ENCODE measurements at regions not wholly inside any gene's neighbourhood (a gene's known extent, or its start where the extent isn't known, plus 50 kb on each side); places are given as distances from the start of the nearest gene placed in this dataset.

- in situ Hi-C loops (cut with MboI; ENCODE audit: low pct_unique_long_range_greater_than_20kb, low sequenced_read_pairs, unreplicated experiment): no loop called here
Measured at GRCh38 chr3:26259176-26259575, 363.4 kb upstream of the LRRC3B start.

GRCh38 chr3:26260139-26260538 is 362.4 kb upstream of the LRRC3B start:
- in situ Hi-C loops (cut with MboI; ENCODE audit: low pct_unique_long_range_greater_than_20kb, low sequenced_read_pairs, unreplicated experiment): no loop called here
- no peak for DNase-seq (ENCODE audit: low spot score)
- TF ChIP-seq CTCF (IDR thresholded peaks at IDR 0.05; ENCODE audit: extremely low read depth, insufficient read depth, missing control alignments): no peak

More at GRCh38 chr3:26259176-26259575, 363.4 kb upstream of the LRRC3B start:
- no peak for DNase-seq (ENCODE audit: low spot score)
- TF ChIP-seq CTCF (IDR thresholded peaks at IDR 0.05; ENCODE audit: extremely low read depth, insufficient read depth, missing control alignments): no peak

- in situ Hi-C loops (cut with MboI; ENCODE audit: low pct_unique_long_range_greater_than_20kb, low sequenced_read_pairs, unreplicated experiment): no loop called here
- DNase-seq (ENCODE audit: low spot score): no peak
- TF ChIP-seq CTCF (IDR thresholded peaks at IDR 0.05; ENCODE audit: extremely low read depth, insufficient read depth, missing control alignments): no peak
Measured at GRCh38 chr3:26264708-26265107, 357.9 kb upstream of the LRRC3B start.

- in situ Hi-C loops (cut with MboI; ENCODE audit: low pct_unique_long_range_greater_than_20kb, low sequenced_read_pairs, unreplicated experiment): no loop called here
- TF ChIP-seq CTCF (IDR thresholded peaks at IDR 0.05; ENCODE audit: extremely low read depth, insufficient read depth, missing control alignments): no peak
- DNase-seq (ENCODE audit: low spot score): no peak
Measured at GRCh38 chr3:26271848-26272247, 350.7 kb upstream of the LRRC3B start.

- no peak for TF ChIP-seq CTCF (IDR thresholded peaks at IDR 0.05; ENCODE audit: extremely low read depth, insufficient read depth, missing control alignments)
- no peak for DNase-seq (ENCODE audit: low spot score)
- in situ Hi-C loops (cut with MboI; ENCODE audit: low pct_unique_long_range_greater_than_20kb, low sequenced_read_pairs, unreplicated experiment): no loop called here
Measured at GRCh38 chr3:26273196-26273595, 349.4 kb upstream of the LRRC3B start.

- DNase-seq (ENCODE audit: low spot score): no peak
- in situ Hi-C loops (cut with MboI; ENCODE audit: low pct_unique_long_range_greater_than_20kb, low sequenced_read_pairs, unreplicated experiment): no loop called here
- TF ChIP-seq CTCF (IDR thresholded peaks at IDR 0.05; ENCODE audit: extremely low read depth, insufficient read depth, missing control alignments): no peak
Measured at GRCh38 chr3:26279091-26279490, 343.5 kb upstream of the LRRC3B start.

- in situ Hi-C loops (cut with MboI; ENCODE audit: low pct_unique_long_range_greater_than_20kb, low sequenced_read_pairs, unreplicated experiment): no loop called here
- no peak for TF ChIP-seq CTCF (IDR thresholded peaks at IDR 0.05; ENCODE audit: extremely low read depth, insufficient read depth, missing control alignments)
- DNase-seq (ENCODE audit: low spot score): no peak
Measured at GRCh38 chr3:26280517-26280916, 342.1 kb upstream of the LRRC3B start.

Measured in GM13977 (cell line).